ENCODE measurements at regions not wholly inside any gene's neighbourhood (a gene's known extent, or its start where the extent isn't known, plus 50 kb on each side); places are given as distances from the start of the nearest gene placed in this dataset.
A peak's percentile ranks its signal among the peaks of the same experiment; 100 is the strongest.

DNA sequence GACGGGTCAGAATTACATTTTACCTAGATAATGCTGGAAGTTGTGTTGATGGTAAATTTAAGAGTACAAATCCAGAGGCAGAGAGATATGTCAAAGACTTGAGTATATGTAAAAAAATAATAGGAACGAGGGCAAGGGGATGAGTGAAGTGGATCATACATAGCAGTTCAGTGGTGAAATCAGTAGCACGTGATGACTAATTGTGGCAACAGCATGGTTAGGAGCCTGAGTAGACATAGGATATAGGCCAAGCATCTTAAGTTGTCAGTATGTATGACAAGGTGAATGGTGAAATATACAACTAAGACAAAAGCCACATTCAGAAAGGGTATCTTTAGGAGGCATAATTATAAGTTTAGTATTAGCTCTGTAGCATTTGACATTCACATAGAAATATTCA lies 826.5 kb upstream of the PIK3C3 start:
- Histone ChIP-seq H3K9me3 (ENCODE audit: low read depth) (no peaks in the 10 kb centered on the region), H3K27ac (no peak overlapping the region), H3K36me3 (no peaks in the 10 kb centered on the region), H3K27me3 (no peaks in the 10 kb centered on the region), H3K4me3 (no peak overlapping the region), H3K4me1 (ENCODE audit: low read depth) (no peaks in the 10 kb centered on the region)
- peak in 1 of 2 donors; percentile 30 for DNase-seq (ENCODE audit: low read depth in 1 of 2, low spot score in 1 of 2)
- TF ChIP-seq, protein P1, sequence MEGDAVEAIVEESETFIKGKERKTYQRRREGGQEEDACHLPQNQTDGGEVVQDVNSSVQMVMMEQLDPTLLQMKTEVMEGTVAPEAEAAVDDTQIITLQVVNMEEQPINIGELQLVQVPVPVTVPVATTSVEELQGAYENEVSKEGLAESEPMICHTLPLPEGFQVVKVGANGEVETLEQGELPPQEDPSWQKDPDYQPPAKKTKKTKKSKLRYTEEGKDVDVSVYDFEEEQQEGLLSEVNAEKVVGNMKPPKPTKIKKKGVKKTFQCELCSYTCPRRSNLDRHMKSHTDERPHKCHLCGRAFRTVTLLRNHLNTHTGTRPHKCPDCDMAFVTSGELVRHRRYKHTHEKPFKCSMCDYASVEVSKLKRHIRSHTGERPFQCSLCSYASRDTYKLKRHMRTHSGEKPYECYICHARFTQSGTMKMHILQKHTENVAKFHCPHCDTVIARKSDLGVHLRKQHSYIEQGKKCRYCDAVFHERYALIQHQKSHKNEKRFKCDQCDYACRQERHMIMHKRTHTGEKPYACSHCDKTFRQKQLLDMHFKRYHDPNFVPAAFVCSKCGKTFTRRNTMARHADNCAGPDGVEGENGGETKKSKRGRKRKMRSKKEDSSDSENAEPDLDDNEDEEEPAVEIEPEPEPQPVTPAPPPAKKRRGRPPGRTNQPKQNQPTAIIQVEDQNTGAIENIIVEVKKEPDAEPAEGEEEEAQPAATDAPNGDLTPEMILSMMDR (IDR thresholded peaks at IDR 0.05; ENCODE audit: low read depth, low read length), result no peak

DNA sequence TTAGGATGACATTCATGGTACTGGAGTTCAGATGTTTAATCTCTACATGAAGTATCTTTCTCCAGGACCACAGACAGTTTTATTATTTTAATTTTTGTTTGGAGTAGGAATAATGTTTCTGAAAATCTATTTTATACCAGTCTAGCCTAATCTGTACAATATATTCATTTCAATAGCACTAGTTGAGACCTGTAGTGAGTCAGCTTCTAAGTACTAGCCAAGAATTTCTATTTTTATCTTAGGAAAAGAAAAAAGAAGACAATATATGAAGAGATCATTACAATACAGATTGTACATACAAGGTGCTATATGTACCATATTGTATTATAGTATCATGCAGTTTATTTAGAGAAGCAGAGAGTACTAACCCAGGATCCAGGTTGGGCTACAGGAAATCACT lies 826.9 kb upstream of the PIK3C3 start:
- Histone ChIP-seq H3K36me3 (no peaks in the 10 kb centered on the region), H3K27me3 (no peaks in the 10 kb centered on the region), H3K4me3 (no peak overlapping the region), H3K27ac (no peak overlapping the region), H3K4me1 (ENCODE audit: low read depth) (no peaks in the 10 kb centered on the region), H3K9me3 (ENCODE audit: low read depth) (no peaks in the 10 kb centered on the region)
- TF ChIP-seq, protein P1 (IDR thresholded peaks at IDR 0.05; ENCODE audit: low read depth, low read length), result no peak
- no peak for DNase-seq (ENCODE audit: low read depth in 1 of 2, low spot score in 1 of 2)

DNA sequence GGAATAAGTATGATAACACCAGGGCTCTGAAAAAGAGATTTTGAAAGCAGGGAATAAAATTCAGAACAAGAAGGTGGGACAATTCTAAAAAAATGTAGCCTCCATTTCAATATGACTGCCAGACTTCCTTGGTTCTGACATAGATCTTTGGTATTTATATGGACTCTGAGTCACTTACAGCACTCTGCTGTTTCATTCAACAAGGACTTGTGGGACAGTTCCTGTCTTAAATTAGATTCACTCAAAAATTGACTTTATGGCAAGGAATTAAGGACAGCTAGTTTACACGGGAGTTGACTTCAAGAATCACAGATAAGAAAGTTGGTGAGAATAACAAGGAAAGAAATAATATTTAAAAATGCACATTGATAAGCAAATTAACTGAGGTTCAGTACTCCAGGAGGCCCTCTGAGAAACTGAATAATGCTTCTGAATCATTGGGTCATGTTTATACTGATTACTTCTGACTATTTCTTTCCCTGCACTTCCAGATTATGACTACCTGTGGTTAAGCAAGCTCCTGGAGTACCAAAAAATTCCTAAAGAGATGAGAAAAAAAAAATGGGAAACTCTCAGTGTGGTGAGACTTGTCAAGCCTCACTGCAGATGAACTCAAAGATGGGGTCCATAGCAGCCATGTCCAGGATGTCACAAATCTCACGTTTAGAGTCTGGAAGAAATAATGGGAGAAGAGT lies 828.3 kb upstream of the PIK3C3 start:
- Histone ChIP-seq H3K9me3 (ENCODE audit: low read depth) (no peaks in the 10 kb centered on the region), H3K27me3 (no peaks in the 10 kb centered on the region), H3K4me3 (no peak overlapping the region), H3K27ac (no peak overlapping the region), H3K4me1 (ENCODE audit: low read depth) (no peaks in the 10 kb centered on the region), H3K36me3 (no peaks in the 10 kb centered on the region)
- TF ChIP-seq, protein P1 (IDR thresholded peaks at IDR 0.05; ENCODE audit: low read depth, low read length), result no peak
- DNase-seq (ENCODE audit: low read depth in 1 of 2, low spot score in 1 of 2), result peak in 1 of 2 donors; percentile 29

DNA sequence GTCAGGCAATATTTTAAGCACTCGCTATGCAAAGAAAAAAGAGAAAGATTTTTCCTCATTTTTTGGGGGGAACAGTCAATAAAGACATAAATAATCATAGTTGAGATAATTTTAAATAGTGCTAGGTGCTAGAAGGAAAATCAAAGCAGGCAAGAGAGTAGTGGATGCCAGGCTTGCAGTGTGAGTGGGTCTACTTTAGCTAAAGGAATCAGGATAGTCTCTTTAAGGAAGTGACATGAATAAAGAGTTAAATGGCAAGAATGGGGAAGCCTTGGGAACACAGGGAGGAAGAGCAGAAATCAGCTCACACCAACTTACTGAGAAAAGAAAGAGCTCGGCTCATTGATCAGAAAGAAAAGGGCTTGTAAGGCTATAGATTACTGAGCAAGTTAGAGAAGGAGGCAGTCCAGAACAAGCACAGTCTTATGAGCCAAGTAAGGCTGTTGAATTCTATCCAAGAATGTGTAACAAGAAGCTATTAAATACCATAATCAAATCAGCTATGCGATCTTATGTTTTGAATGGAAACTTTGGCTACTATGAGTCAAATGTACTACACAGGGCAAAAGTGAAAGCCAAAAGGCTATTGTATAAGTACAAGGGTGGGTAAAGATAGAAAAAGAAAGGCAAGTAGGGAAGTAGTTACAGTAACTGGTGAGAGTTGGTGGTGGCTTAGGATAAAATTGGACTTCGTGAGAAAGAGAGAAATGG lies 833.8 kb upstream of the PIK3C3 start:
- Histone ChIP-seq H3K4me1 (ENCODE audit: low read depth) (no peaks in the 10 kb centered on the region), H3K4me3 (no peak overlapping the region)

DNA sequence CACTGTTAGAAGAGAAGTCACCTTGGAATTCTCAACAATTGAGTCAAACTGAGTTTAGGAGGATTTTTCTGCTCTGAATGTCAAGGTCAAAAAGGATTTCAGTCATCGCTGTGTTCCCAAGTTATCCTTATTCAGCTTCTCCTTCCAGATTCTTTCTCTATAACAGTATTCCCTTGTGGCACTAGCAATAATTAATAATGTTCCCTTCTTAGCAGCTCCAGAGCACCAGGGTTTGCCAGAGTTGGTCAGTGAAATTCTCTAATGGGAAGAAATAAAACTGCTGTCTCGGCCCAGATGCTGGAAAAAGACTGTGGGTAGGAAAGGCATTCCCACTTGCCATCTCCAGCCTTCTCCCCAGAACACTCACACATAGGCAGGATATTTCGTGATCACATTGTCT lies 836.0 kb upstream of the PIK3C3 start:
- no peak overlapping the region for H3K27ac ChIP-seq
- TF ChIP-seq, protein P1 (IDR thresholded peaks at IDR 0.05; ENCODE audit: low read depth, low read length), result no peak
- H3K36me3 ChIP-seq, result no peaks in the 10 kb centered on the region
- H3K9me3 ChIP-seq (ENCODE audit: low read depth), result no peaks in the 10 kb centered on the region
- H3K27me3 ChIP-seq, result no peaks in the 10 kb centered on the region
- DNase-seq (ENCODE audit: low read depth in 1 of 2, low spot score in 1 of 2), result no peak
- no peaks in the 10 kb centered on the region for H3K4me1 ChIP-seq (ENCODE audit: low read depth)
- no peak overlapping the region for H3K4me3 ChIP-seq

More for the DNA sequence above, 833.8 kb upstream of the PIK3C3 start:
- Histone ChIP-seq H3K27ac (no peak overlapping the region), H3K27me3 (no peaks in the 10 kb centered on the region), H3K36me3 (no peaks in the 10 kb centered on the region), H3K9me3 (ENCODE audit: low read depth) (no peaks in the 10 kb centered on the region)
- DNase-seq (ENCODE audit: low read depth in 1 of 2, low spot score in 1 of 2), result peak in 1 of 2 donors; percentile 84
- TF ChIP-seq, protein P1 (IDR thresholded peaks at IDR 0.05; ENCODE audit: low read depth, low read length), result no peak

Data from cardiac muscle cell (in vitro differentiated cells and primary cell).